ENCODE measurements at regions not wholly inside any gene's neighbourhood (a gene's known extent, or its start where the extent isn't known, plus 50 kb on each side); places are given as distances from the start of the nearest gene placed in this dataset.

- no peak overlapping the region for H3K27ac ChIP-seq
- no peak for DNase-seq (ENCODE audit: low spot score)
- TF ChIP-seq CTCF (IDR thresholded peaks at IDR 0.05): no peak
- no peak overlapping the region for H3K4me3 ChIP-seq
Observed at GRCh38 chr3:34842706-34843480, 796.4 kb upstream of the ARPP21 start.

GRCh38 chr3:34844323-34844620 lies 795.1 kb upstream of the ARPP21 start:
- H3K4me3 ChIP-seq: no peak overlapping the region
- DNase-seq (ENCODE audit: low spot score): no peak
- no peak for TF ChIP-seq CTCF (IDR thresholded peaks at IDR 0.05)
- H3K27ac ChIP-seq: no peak overlapping the region

- no peak for TF ChIP-seq CTCF (IDR thresholded peaks at IDR 0.05)
- no peak for DNase-seq (ENCODE audit: low spot score)
- no peak overlapping the region for H3K27ac ChIP-seq
- no peak overlapping the region for H3K4me3 ChIP-seq
Observed at GRCh38 chr3:34851137-34851536, 788.2 kb upstream of the ARPP21 start.

- Histone ChIP-seq H3K4me3 (no peak overlapping the region), H3K27ac (no peak overlapping the region)
- TF ChIP-seq CTCF (IDR thresholded peaks at IDR 0.05): no peak
- DNase-seq (ENCODE audit: low spot score): no peak
Observed at GRCh38 chr3:34852844-34853439, 786.4 kb upstream of the ARPP21 start.

GRCh38 chr3:34856081-34856947 lies 783.0 kb upstream of the ARPP21 start:
- no peak for DNase-seq (ENCODE audit: low spot score)
- H3K27ac ChIP-seq: no peak overlapping the region
- no peak for TF ChIP-seq CTCF (IDR thresholded peaks at IDR 0.05)
- H3K4me3 ChIP-seq: no peak overlapping the region

GRCh38 chr3:34858067-34858660 lies 781.2 kb upstream of the ARPP21 start:
- no peak overlapping the region for H3K27ac ChIP-seq
- no peak for DNase-seq (ENCODE audit: low spot score)
- no peak for TF ChIP-seq CTCF (IDR thresholded peaks at IDR 0.05)
- H3K4me3 ChIP-seq: no peak overlapping the region
